NT2/D1 (cell line): ENCODE measurements at regions not wholly inside any gene's neighbourhood (a gene's known extent, or its start where the extent isn't known, plus 50 kb on each side); places are given as distances from the start of the nearest gene placed in this dataset.

ENCODE experiments used
- DNase-seq: peaks from one replicate; pipeline ENCODE4 v3.0.0-alpha.2; 2011; ENCODE audit warnings: low read depth, low spot score
- H3K27me3 ChIP-seq: 2 replicates; pipeline ENCODE4 v1.6.0; 2011; ENCODE audit warnings: mild to moderate bottlenecking; ENCODE audit not compliant: insufficient read length, insufficient read depth
- H3K36me3 ChIP-seq: 2 replicates; pipeline ENCODE4 v1.6.1; 2011; ENCODE audit warnings: mild to moderate bottlenecking, low read length, mixed read lengths; ENCODE audit not compliant: insufficient read depth, insufficient read length
- H3K4me1 ChIP-seq: 2 replicates; pipeline ENCODE4 v1.5.1; 2011; ENCODE audit not compliant: insufficient read depth, insufficient read length
- H3K4me3 ChIP-seq: 2 replicates; pipeline ENCODE4 v1.5.1; 2011; ENCODE audit warnings: low read depth; ENCODE audit not compliant: insufficient read length
- H3K9ac ChIP-seq: 2 replicates; pipeline ENCODE4 v1.6.0; 2011; ENCODE audit warnings: low read depth; ENCODE audit not compliant: insufficient read length
- H3K9me3 ChIP-seq: 2 replicates; pipeline ENCODE4 v1.5.1; 2011; ENCODE audit warnings: mild to moderate bottlenecking, low read length; ENCODE audit not compliant: insufficient read depth
- SUZ12 ChIP-seq: IDR thresholded peaks from 2 replicates; pipeline ENCODE4 v1.6.1; 2011; ENCODE audit not compliant: insufficient read length, insufficient read depth; ENCODE audit errors: extremely low read depth
- YY1 ChIP-seq: IDR thresholded peaks from 2 replicates; pipeline ENCODE4 v1.6.1; 2011; ENCODE audit not compliant: insufficient read length, insufficient read depth
- ZNF274 ChIP-seq: IDR thresholded peaks from 2 replicates; pipeline ENCODE4 v1.6.1; 2011; ENCODE audit warnings: mild to moderate bottlenecking, low read depth, low read length

GRCh38 chr4:176999935-177000543 lies 207.3 kb upstream of the VEGFC start:
- DNase-seq: no peak
- H3K9ac ChIP-seq: no peak overlapping the region
- no peak overlapping the region for H3K4me3 ChIP-seq
- no peaks in the 10 kb centered on the region for H3K9me3 ChIP-seq
- H3K27me3 ChIP-seq: no peaks in the 10 kb centered on the region
- H3K4me1 ChIP-seq: no peaks in the 10 kb centered on the region
- TF ChIP-seq SUZ12 (no peak), ZNF274 (no peak), YY1 (no peak)
- no peaks in the 10 kb centered on the region for H3K36me3 ChIP-seq

DNA sequence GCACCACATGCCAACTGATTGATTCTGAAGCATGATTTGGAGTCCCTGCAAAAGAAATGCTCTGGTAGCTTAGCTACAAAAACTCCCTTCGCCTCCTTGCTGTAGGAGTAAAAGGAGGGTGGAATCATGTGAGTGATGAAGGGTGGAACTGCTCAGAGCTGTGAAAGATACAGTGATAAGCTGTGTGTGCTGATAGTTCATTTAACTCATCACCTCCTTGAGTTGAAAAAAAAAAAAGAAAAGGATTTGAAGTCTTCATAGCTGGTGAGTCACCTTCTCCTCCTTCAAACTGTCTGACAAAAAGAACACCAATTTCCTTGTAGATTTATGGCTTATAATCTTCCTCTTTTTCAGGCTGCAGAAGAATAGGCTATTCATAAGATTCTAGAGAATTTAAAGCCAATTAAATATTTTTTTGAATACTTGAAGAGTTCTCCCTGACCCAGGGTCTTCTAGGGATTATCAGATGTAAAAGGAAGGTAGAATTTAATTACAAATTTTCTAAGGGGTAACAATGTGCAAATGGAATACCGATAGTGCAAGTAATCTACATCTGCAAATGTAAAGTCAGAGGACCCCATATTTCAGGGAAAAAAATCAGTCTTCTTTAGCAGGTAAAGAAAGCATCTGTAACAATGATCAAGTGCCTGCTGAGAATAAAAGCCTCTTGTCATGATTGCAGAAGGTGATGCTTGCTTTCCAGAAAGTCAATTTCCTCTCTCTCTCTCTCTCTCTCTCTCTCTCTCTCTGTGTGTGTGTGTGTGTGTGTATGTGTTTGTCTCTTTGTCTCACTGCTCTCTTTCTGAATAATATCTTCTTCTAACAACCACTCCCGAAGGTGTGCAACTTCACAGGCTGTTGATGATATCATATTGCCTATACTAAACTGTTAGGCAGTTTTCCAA lies 208.8 kb upstream of the VEGFC start:
- no peak for TF ChIP-seq SUZ12
- no peak for TF ChIP-seq YY1
- no peak for TF ChIP-seq ZNF274
- DNase-seq: no peak
- no peaks in the 10 kb centered on the region for H3K36me3 ChIP-seq
- H3K9ac ChIP-seq: no peak overlapping the region
- no peaks in the 10 kb centered on the region for H3K4me1 ChIP-seq
- H3K4me3 ChIP-seq: no peak overlapping the region
- no peaks in the 10 kb centered on the region for H3K9me3 ChIP-seq
- no peaks in the 10 kb centered on the region for H3K27me3 ChIP-seq

DNA sequence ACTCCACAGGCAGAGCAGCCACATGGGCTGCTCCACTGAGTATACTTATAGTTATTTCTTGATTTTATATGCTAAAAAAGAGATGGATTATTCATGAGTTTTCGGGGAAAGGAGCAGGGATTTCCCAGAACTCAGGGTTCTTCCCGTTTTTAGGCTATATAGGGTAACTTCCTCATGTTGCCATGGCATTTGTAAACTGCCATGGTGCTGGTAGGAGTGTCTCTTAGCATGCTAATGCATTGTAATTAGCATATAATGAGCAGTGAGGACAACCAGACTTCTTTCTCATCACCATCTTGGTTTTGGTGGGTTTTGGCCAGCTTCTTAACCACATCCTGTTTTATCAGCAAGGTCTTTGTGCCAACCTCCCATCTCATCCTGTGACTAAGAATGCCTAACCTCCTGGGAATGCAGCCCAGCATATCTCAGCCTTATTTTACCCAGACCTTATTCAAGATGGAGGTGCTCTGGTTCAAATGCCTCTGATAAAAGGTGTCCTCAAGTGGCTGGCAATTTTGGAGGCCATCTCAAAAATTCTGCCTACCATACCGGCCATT lies 213.0 kb upstream of the VEGFC start:
- no peak for DNase-seq
- no peaks in the 10 kb centered on the region for H3K27me3 ChIP-seq
- no peak overlapping the region for H3K4me3 ChIP-seq
- TF ChIP-seq YY1: no peak
- TF ChIP-seq SUZ12: no peak
- no peak for TF ChIP-seq ZNF274
- no peaks in the 10 kb centered on the region for H3K36me3 ChIP-seq
- H3K9me3 ChIP-seq: no peaks in the 10 kb centered on the region
- no peak overlapping the region for H3K9ac ChIP-seq
- H3K4me1 ChIP-seq: no peaks in the 10 kb centered on the region

- Histone ChIP-seq H3K36me3 (no peaks in the 10 kb centered on the region), H3K9ac (no peak overlapping the region), H3K4me3 (no peak overlapping the region), H3K9me3 (no peaks in the 10 kb centered on the region), H3K27me3 (no peaks in the 10 kb centered on the region), H3K4me1 (no peaks in the 10 kb centered on the region)
- no peak for TF ChIP-seq SUZ12
- no peak for TF ChIP-seq YY1
- no peak for TF ChIP-seq ZNF274
- DNase-seq: no peak
Observed at GRCh38 chr4:177006331-177006730, 213.6 kb upstream of the VEGFC start.

DNA sequence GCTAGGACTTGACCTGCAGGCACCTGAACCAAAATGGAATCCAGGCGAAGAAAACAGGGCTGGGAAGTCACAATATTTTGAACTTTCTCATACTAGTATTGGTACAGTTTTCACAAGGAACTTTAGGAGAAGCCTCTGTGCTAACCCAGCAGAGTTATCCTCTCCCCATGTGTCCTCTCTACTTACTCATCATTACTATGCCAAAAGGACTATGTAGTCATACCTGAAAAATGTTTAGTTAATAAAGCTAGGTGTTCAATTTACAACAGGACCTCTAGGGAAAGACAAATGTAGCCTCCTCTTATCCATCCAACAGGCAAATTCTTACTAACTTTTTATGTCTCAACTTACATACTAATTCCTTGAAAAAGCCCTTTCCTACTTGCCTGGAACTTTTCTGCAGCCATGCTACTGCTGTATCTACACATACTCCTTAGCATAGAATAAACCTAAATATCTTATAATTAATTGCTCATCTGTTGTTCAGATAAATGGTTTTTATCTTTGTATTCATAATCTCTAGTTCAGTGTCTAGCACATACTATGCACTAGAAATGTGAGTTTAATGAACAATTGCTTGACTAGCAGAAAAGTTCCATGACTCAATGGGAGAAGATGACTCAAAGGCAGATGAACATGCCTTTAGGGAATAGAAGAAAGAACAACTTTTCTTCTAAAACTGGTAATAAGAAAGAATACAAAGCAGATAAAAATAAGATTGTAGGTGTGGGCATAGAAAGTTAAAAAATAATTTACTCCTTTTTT lies 215.5 kb upstream of the VEGFC start:
- no peaks in the 10 kb centered on the region for H3K4me1 ChIP-seq
- no peak for DNase-seq
- no peaks in the 10 kb centered on the region for H3K9me3 ChIP-seq

GRCh38 chr4:177008836-177009501 lies 216.2 kb upstream of the VEGFC start:
- Histone ChIP-seq H3K4me3 (no peak overlapping the region), H3K9ac (no peak overlapping the region), H3K9me3 (no peaks in the 10 kb centered on the region), H3K27me3 (no peaks in the 10 kb centered on the region), H3K36me3 (no peaks in the 10 kb centered on the region), H3K4me1 (no peaks in the 10 kb centered on the region)
- DNase-seq: no peak
- no peak for TF ChIP-seq ZNF274
- no peak for TF ChIP-seq SUZ12

More for the DNA sequence above, 215.5 kb upstream of the VEGFC start:
- H3K9ac ChIP-seq: no peak overlapping the region
- H3K36me3 ChIP-seq: no peaks in the 10 kb centered on the region
- TF ChIP-seq ZNF274 (no peak), YY1 (no peak), SUZ12 (no peak)
- H3K4me3 ChIP-seq: no peak overlapping the region
- H3K27me3 ChIP-seq: no peaks in the 10 kb centered on the region
